HG03378 (cell line): ENCODE measurements at regions not wholly inside any gene's neighbourhood (a gene's known extent, or its start where the extent isn't known, plus 50 kb on each side); places are given as distances from the start of the nearest gene placed in this dataset.

ENCODE experiments used
- ATAC-seq: cut with Tn5 transposase; IDR thresholded peaks from one replicate; pipeline ENCODE4 v1.9.1; 2021; ENCODE audit warnings: mild to moderate bottlenecking, moderate library complexity; ENCODE audit not compliant: unreplicated experiment

GRCh38 chr13:105660561-105660960, 874.9 kb downstream of the EFNB2 start:
- no peak for ATAC-seq

GRCh38 chr13:105658431-105658830, 877.0 kb downstream of the EFNB2 start:
- no peak for ATAC-seq

DNA sequence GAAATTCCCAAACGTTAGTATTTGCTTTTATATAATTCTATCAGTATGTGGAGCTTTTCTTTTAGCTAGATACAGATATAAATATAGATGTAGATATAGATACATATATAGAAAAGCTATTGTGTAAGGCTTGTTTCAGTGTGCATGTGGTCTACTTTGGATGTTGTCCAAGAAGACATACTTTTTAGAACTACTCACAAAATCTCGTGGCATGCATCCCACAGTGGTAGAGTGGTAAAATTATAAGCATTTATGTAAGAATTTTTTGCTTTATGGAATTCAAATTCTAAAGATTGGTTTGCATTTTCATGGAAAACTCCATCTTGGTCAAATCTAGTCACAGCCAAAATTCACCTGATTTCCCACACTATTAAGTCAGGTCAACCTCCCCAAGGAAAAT, 880.4 kb downstream of the EFNB2 start:
- ATAC-seq = no peak

GRCh38 chr13:105643966-105644365, 891.5 kb downstream of the EFNB2 start:
- no peak for ATAC-seq

GRCh38 chr13:105642511-105642958, 892.9 kb downstream of the EFNB2 start:
- ATAC-seq = no peak

DNA sequence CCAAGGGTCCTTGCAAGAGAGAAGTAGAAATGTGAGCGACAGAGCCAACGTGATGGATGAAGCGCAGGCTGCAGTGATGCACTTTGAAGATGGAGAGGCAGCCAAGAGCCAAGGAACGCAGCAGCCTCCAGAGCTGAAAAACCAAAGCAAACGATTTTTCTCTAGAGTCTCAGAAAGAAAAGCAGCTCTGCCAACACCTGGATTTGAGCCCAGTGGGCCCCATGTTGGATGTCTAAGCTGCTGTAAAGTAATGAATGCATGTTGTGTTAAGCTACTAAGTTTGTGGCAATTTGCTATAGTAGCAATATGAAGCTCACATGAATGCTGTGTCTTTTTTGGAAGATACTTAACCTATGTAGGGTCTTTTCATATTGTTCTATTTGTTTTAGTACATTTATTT, 894.3 kb downstream of the EFNB2 start:
- no peak for ATAC-seq

GRCh38 chr13:105638426-105638825, 897.0 kb downstream of the EFNB2 start:
- no peak for ATAC-seq

DNA sequence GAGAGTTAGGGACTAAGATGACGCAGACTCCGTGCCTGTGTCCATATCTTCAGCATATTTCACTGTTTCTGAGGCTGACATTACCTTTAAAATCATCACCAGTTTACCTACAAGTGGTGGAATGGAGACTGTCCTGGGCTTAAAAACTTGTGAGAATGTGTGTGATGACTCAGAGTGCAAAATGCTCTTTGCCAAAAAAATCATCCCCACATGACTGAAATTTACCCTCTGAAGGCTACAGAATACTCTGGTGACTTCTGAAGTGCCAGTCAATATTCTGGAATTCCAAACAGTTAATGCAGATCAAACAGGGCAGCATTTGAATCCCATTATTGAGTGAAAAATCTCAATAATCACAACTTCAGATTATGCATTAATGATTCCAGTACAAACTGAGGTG, 901.4 kb downstream of the EFNB2 start:
- ATAC-seq = no peak

GRCh38 chr13:105630431-105630830, 905.0 kb downstream of the EFNB2 start:
- ATAC-seq = no peak

- no peak for ATAC-seq
Observed at GRCh38 chr13:105627270-105627669, 908.2 kb downstream of the EFNB2 start.

DNA sequence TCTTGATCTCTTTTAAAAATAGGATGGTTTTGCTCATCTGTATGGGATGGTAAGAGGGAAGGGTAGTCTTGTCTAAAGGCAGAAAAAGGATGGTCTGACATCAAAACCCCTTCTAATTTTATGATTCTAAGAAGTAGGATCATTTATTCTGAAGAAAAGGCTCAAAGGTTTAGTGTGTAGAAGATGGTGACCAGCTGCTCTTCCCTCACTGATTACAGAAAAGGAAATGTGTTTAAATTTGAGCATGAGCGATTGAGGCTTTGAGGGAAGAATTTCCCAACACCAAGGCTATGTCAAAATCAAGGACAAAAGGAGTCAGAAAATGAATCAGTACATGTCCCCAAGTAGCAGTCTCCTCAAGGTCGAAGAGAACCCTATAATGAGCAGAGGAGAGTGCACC, 909.8 kb downstream of the EFNB2 start:
- ATAC-seq = no peak

GRCh38 chr13:105616333-105617075, 919.0 kb downstream of the EFNB2 start:
- ATAC-seq = no peak

DNA sequence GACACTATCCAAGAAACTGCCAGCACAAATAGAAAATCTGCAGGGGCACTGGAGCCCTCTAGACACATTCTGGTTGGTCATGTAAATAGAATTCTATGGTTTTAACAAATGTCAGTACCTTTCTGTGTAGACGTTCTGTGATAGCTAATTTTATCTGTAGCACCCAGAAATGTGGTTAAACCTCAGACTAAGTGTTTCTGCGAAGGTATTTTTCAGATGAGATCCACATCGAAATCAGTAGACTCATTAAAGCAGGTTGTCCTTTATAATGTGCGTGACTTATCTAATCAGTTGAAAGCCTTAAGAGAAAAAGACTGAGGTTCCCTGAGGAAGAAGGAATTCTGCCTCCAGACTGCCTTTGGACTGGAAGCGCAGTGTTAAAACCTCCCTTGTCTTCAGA, 922.9 kb downstream of the EFNB2 start:
- no peak for ATAC-seq

DNA sequence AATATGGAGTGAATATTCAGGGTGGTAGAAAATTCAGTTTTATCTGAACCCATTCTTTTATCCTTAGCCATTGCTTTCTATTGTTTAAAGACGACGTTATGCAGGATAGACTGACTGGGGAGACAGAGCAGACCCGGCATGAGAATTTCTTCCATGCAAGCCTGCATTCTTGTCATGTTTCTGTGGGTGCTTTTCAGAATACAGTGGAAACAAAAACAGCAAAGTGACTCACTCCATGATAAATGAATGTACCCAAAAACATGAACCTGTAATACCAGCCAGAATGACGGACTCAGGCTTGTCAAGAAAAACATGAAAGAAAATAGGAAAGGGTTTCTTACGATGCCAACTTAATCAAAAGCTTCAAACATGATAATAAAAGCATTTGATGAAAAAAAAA, 924.0 kb downstream of the EFNB2 start:
- no peak for ATAC-seq

DNA sequence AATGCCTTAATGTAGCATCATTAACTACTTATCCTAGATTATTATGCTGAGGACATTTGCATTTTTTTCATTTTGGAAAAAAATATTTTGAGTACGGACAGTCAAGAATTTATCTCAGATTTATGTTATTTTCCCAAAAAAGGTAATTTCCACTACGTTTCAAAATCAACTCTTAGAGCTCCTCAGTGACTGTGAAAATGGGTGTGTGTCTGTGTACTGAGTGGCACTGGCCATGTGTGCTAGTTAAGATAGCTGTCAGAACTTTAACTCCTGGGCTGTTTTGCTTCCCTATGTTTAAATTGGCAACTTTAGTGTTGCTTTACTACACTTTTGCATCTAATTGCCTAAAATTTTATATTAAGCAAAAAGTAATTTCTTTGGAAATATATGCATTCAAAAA, 927.4 kb downstream of the EFNB2 start:
- no peak for ATAC-seq

- no peak for ATAC-seq
Observed at GRCh38 chr13:105607426-105607825, 928.0 kb downstream of the EFNB2 start.

- ATAC-seq = no peak
Observed at GRCh38 chr13:105607016-105607415, 928.4 kb downstream of the EFNB2 start.

DNA sequence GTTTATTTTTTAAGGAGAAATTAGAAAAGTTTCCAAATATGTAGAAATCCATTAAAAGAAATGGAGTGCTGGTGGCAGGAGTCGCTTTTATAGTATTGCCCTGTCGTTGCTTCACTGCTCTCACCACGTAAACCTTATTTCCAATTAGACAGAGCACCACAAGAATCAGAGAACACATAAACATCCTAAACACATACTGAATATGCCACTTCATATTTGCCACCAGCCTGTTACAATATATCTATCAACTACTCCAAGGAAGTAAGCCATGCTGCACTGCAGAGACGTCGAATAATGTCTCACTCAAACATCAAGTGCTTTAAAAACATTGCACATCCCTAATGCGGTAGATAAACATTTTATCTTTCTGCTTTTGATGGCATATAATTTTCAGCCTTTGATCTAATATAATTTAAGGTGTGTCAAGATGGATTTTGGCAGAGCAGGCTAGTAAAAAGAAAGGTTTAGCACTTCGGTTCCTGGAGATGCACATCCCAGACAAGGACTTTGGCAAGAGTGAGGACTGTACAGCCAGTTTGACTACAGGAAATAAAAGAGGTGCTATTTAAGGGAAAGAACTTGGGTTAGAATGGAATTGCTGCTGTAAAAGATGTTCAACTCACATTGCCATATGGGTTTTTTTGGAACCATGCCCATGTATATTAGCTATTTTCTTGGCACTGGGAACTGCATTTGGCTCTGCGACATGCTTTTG, 932.3 kb downstream of the EFNB2 start:
- ATAC-seq = no peak

DNA sequence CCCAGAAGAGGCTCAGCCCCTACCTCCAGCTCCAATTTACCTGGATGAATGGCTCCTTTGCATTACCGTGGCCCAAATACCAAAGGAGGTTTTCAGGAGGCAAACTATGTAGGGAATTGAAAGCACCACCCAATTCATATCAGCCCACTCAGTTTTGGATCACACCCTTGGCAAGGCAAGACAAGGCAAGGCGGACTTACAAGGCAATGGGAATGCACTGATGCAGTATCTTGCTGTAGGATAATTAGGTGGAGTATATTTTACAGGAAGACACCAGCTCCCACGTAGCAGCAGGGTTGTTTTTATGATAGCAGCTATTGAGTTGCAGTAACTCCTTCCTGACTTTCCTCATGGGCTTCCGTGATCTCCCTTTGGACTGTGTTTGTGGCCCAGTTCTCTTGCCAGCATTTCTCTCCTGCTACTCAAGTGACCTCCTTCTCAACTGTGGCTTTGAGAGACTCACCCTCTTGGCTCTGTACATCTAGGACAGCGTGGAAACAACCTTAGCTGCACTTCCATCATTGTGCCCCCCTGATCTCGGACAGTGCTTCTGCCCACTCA, 935.9 kb downstream of the EFNB2 start:
- ATAC-seq = no peak

- no peak for ATAC-seq
Observed at GRCh38 chr13:105598529-105598928, 936.9 kb downstream of the EFNB2 start.

DNA sequence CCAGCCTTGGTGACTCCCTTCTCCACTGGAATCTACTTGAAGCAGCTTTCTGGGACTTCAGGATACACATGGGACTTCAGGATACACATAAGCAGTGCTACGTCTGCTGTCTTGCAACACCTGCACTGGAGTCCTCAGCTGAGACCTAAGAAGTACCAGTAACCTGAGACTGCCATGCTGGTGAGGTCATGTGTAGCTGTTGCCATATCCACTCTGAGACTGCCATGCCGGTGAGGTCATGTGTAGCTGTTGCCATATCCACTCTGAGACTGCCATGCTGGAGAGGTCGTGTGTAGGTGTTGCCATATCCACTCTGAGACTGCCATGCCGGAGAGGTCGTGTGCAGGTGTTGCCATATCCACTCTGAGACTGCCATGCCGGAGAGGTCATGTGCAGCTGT, 937.9 kb downstream of the EFNB2 start:
- ATAC-seq = no peak

DNA sequence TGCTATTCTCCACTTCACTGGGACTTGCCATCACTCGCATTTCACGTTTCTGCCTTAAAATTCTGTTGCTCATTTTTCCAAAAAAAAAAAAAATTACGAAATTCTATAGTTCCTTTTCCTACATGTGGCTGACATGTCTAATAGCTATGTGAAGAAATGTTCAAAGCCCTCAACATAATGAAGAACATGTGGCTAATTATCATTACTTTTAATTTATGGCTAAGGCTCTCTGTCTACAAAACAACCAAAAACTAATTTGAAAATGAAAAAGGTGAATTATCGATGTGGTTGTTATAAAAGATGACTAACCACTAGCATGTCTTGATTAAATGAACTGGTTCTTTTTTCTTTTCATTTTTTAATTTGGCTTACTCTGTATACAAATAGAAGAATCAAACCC, 940.0 kb downstream of the EFNB2 start:
- ATAC-seq = no peak
